ENCODE measurements at regions not wholly inside any gene's neighbourhood (a gene's known extent, or its start where the extent isn't known, plus 50 kb on each side); places are given as distances from the start of the nearest gene placed in this dataset.

DNA sequence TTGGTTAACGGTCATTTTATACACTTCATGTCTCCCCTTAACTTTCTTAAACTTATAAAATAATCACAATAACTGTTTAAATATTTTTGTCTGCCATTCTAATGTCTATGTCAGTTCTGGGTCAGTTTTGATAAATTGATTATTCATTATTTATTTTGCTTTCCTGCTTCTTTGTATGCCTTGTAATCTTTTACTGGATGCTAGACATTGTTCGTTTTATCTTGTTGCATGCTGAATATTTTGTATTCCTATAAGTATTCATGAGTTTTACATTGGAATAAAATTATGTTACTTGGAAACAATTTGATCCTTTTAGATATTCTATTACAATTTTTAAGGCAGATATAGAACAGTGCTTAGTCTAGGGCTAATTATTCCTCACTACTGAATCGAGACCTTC is 952.0 kb downstream of the NR2F1-AS1 start:
- TF ChIP-seq, protein P1, sequence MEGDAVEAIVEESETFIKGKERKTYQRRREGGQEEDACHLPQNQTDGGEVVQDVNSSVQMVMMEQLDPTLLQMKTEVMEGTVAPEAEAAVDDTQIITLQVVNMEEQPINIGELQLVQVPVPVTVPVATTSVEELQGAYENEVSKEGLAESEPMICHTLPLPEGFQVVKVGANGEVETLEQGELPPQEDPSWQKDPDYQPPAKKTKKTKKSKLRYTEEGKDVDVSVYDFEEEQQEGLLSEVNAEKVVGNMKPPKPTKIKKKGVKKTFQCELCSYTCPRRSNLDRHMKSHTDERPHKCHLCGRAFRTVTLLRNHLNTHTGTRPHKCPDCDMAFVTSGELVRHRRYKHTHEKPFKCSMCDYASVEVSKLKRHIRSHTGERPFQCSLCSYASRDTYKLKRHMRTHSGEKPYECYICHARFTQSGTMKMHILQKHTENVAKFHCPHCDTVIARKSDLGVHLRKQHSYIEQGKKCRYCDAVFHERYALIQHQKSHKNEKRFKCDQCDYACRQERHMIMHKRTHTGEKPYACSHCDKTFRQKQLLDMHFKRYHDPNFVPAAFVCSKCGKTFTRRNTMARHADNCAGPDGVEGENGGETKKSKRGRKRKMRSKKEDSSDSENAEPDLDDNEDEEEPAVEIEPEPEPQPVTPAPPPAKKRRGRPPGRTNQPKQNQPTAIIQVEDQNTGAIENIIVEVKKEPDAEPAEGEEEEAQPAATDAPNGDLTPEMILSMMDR (conservative IDR thresholded peaks at IDR 0.05; ENCODE audit: low read length), result no peak
- TF ChIP-seq EZH2phosphoT487 (IDR thresholded peaks at IDR 0.05; ENCODE audit: borderline replicate concordance), result no peak

Measured in Loucy (cell line).